ENCODE measurements at regions not wholly inside any gene's neighbourhood (a gene's known extent, or its start where the extent isn't known, plus 50 kb on each side); places are given as distances from the start of the nearest gene placed in this dataset.

- no peak for DNase-seq
Observed at GRCh38 chr3:159631226-159631625, 357.4 kb upstream of the IL12A start.

GRCh38 chr3:159632128-159632527 is 356.5 kb upstream of the IL12A start:
- no peak for DNase-seq

- no peak for DNase-seq
Observed at GRCh38 chr3:159632851-159633250, 355.8 kb upstream of the IL12A start.

- DNase-seq: no peak
Observed at GRCh38 chr3:159634483-159634882, 354.2 kb upstream of the IL12A start.

- DNase-seq: no peak
Observed at GRCh38 chr3:159635047-159635641, 353.5 kb upstream of the IL12A start.

- no peak for DNase-seq
Observed at GRCh38 chr3:159637883-159638542, 350.6 kb upstream of the IL12A start.

GRCh38 chr3:159640225-159640624 is 348.4 kb upstream of the IL12A start:
- no peak for DNase-seq

- DNase-seq: no peak
Observed at GRCh38 chr3:159643406-159643805, 345.2 kb upstream of the IL12A start.

GRCh38 chr3:159645874-159646273 is 342.8 kb upstream of the IL12A start:
- DNase-seq: no peak

GRCh38 chr3:159649951-159650350 is 338.7 kb upstream of the IL12A start:
- DNase-seq: no peak

GRCh38 chr3:159650726-159651125 is 337.9 kb upstream of the IL12A start:
- DNase-seq: no peak

GRCh38 chr3:159652452-159652851 is 336.2 kb upstream of the IL12A start:
- no peak for DNase-seq

GRCh38 chr3:159654183-159655134 is 334.2 kb upstream of the IL12A start:
- no peak for DNase-seq

- no peak for DNase-seq
Observed at GRCh38 chr3:159655202-159655601, 333.4 kb upstream of the IL12A start.

GRCh38 chr3:159657176-159657575 is 331.5 kb upstream of the IL12A start:
- no peak for DNase-seq

- DNase-seq: no peak
Observed at GRCh38 chr3:159657629-159658028, 331.0 kb upstream of the IL12A start.

- no peak for DNase-seq
Observed at GRCh38 chr3:159660326-159660725, 328.3 kb upstream of the IL12A start.

GRCh38 chr3:159660901-159661300 is 327.7 kb upstream of the IL12A start:
- no peak for DNase-seq

- no peak for DNase-seq
Observed at GRCh38 chr3:159662549-159662948, 326.1 kb upstream of the IL12A start.

- DNase-seq: no peak
Observed at GRCh38 chr3:159664006-159664405, 324.6 kb upstream of the IL12A start.

- no peak for DNase-seq
Observed at GRCh38 chr3:159664653-159665052, 324.0 kb upstream of the IL12A start.

GRCh38 chr3:159667261-159667660 is 321.4 kb upstream of the IL12A start:
- DNase-seq: no peak

GRCh38 chr3:159668461-159668860 is 320.2 kb upstream of the IL12A start:
- DNase-seq: no peak

- no peak for DNase-seq
Observed at GRCh38 chr3:159668990-159669476, 319.6 kb upstream of the IL12A start.
